Fibroblast of skin of right quadriceps (primary cell): ENCODE measurements at regions not wholly inside any gene's neighbourhood (a gene's known extent, or its start where the extent isn't known, plus 50 kb on each side); places are given as distances from the start of the nearest gene placed in this dataset.

Source experiments
- DNase-seq: peaks from one replicate; pipeline ENCODE4 v3.0.0-alpha.2; 2013

- no peak for DNase-seq
Measured at GRCh38 chr20:42020316-42020715, 402.1 kb upstream of the CHD6 start.

DNA sequence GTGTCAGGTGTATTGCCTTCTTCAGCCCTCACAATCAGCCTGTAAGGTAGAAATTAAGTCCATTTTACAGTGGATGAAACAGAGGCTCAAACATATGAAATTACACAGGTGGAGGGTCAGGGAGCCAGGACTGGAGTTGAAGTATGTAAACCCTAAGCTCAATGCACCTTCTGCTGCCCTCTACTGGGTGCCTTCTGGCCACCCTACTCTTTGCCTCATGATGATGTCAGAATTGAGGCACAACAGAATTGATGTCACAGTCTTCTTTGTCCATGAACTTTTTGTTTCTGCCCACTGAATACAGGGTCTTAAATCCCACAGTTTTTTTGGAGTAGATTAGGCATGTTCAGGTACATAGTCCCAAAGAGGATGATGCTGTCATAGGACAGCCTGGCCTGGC, 400.8 kb upstream of the CHD6 start:
- DNase-seq = no peak

DNA sequence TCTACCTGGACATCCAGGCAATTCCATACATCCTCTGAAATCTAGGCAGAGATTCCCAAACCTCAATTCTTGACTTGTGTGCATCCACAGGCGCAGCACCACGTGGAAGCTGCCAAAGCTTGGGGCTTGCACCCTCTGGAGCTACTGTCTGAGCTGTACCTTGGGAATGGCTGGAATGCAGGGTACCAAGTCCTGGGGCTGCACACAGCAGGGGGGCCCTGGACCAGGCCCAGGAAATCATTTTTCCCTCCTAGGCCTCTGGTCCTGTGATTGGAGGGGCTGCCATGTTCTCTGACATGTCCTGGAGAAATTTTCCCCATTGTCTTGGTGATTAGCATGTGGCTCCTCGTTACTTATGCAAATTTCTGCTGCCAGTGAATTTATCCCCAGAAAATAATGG, 391.9 kb upstream of the CHD6 start:
- no peak for DNase-seq

GRCh38 chr20:42007251-42007650, 389.1 kb upstream of the CHD6 start:
- no peak for DNase-seq

- DNase-seq = no peak
Measured at GRCh38 chr20:42005211-42005610, 387.0 kb upstream of the CHD6 start.

DNA sequence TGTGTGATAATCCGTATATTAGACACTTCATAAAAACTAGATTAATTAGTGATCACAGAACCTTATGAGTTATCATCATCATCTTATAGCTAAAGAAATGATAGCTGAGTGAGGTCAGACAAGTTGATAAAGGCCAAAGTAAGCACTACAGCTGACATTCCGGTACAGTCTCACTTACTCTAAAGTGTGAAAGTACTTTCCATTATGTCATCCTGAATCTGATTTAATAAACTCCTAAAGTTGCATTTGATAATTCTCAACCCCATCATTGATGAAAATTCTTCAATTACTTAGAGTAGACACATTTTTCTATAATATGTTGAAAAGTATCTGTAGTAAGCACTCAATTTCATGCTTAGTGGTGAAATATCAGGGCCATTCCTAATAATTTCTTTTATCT, 385.2 kb upstream of the CHD6 start:
- DNase-seq = no peak

DNA sequence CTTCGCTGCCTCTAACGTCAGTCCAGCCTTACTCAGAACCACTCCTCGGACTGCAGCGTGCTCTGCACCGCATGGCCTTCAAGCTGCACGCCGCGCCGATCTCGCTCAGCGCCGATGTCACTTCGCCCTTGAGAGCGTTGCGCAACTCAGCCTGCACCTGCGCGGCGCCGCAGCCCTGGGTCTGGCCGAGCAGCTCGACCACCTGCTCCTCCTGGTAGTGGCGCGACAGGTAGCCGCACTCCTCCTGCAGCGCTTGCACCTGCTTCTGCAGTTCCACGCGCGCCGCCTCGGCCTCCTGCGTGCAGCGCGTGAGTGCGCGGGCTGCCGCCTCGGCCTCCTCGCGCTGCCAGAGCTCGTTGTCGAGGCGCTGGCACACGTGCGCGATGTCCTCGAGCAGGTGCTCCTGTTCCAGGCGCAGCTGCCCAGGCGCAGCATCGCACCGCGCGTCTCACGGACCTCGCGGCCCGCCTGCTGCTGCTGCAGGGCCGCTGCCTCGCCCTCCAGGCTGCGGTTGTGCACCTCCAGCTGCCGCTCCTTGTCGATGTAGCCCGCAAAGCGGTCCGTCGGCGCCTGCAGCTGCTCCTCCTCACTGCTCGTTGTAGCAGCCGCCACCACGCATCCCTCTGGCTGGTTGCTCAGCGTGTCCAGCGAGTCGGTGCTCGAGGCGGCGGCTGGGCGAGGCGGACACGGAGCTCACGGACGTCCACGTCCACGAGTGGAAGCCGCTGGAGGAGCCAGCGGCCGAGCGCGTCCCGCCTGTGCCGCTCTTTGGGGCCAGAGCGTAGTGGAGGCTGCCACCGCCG, 380.6 kb upstream of the CHD6 start:
- DNase-seq = no peak

DNA sequence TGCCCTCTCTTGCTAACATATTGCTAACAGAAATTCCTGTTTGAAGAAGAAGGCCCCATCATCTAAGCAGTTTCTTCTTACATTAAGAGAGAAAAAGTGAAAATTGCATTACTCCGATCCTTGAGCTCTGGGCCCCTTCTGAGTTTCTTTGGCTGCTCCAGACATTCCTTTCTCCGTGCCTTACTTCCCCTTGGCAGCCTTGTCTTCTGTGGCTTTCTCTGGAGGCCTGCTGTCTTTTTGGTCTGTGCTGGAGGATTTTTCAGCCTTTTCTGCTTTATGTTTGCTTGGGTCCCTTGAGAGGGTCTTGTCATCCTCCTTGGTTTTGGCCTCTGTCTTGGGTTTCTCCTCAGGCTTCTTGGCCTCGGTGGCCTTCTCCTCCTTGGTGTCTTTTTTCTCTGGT, 378.8 kb upstream of the CHD6 start:
- no peak for DNase-seq

- no peak for DNase-seq
Measured at GRCh38 chr20:41992481-41992880, 374.3 kb upstream of the CHD6 start.

DNA sequence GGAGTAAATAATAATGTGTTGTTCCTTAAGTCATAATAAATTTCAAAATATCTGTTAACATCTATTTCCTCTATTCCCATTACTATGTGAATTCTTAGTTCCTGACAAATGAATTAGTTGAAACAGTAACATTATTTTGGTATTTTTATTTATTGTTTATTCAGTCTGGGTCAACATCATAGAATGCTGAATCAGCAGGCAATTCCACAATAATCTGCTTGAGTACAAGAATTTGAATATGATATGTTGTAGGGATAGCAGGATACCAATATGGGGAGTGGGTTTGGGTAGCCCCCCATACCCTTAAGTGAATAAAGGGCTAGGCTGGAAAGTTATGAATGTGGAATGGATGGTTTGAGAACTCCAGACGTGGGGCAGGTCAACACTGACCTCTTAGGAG, 373.2 kb upstream of the CHD6 start:
- DNase-seq = no peak

- no peak for DNase-seq
Measured at GRCh38 chr20:41989935-41990635, 371.9 kb upstream of the CHD6 start.

DNA sequence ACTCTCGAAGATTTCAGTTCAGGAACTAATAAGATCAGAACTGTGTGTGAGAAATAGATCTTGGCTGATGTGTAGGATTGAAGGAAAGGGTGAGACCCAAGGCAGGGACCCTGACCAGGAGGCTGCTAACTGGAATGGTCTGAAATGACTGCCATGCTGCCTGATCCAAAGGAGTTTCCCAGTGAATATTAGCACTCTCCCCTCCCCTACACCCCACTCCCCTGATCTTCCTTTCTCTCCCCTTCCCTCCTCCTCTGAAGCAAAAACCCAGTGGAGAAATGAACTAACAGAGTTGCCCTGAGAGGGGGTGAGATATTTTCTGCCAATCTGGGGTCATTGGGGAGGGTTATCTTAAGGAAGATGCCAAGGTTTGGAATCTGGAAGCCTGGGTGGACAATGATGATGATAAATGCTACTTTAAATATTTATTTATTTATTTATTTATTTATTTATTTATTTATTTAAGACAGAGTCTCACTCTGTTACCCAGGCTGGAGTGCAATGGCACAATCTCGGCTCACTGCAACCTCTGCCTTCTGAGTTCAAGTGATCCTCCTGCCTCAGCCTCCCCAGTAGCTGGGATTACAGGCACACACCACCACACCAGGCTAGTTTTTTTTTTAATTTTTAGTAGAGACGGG, 371.0 kb upstream of the CHD6 start:
- no peak for DNase-seq

DNA sequence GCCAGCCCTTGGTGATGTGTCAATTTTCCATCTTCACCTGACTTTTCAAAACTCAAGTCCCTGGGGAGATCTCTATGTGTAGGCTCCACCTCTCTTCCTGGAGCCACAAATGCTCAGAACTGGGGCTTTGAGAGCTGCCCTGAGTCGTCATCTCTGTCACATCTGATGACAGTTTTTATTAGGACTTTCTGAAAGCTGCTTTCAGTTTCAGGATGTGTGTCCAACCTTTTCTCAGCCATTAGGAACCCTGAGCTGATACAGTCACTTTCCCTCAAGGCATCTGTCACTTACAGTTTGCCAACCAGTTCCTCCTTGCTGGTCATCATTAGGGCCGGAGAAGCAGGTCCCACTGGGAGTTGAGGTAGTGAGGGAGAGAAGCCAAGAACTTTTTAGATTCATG, 365.9 kb upstream of the CHD6 start:
- no peak for DNase-seq

DNA sequence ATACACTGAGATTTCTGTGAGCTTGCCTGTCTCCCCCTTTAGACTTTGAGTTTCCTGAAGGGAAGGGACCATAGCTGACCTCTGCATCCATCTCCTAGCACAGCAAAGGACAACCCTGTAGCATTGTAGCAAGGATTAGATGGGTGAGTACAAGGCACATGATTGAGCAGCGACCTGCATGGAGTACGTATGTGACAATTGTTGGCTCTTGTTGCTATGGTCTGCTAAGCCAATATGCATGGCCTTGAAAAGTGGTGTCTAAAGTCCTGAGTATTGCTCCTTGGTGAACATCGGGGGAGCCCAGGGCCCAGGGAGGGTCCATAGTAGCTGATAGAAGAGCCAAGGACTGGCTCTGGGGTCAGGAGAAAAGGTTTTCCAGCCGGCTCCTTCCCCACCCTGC, 365.0 kb upstream of the CHD6 start:
- no peak for DNase-seq

DNA sequence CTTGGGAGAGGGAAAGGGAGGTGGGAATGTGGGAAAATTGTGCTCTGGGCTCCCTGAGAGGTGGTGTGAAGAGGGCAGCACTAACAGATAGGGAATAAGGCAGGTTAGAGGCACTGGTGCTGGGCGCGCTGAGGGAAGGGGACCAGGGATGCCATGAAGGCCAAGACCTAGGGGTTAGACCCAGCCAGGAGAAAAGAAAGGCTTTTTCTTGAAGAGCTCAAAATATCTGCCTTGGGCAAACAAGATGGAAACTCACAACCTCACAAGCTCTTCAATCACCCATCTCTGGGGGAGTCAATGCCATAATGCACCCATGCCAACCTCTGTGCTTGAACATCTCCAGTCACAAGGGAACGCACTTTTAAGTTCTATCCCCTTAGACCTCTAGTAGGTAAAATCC, 363.6 kb upstream of the CHD6 start:
- DNase-seq = no peak

GRCh38 chr20:41978875-41979274, 360.7 kb upstream of the CHD6 start:
- DNase-seq = no peak

DNA sequence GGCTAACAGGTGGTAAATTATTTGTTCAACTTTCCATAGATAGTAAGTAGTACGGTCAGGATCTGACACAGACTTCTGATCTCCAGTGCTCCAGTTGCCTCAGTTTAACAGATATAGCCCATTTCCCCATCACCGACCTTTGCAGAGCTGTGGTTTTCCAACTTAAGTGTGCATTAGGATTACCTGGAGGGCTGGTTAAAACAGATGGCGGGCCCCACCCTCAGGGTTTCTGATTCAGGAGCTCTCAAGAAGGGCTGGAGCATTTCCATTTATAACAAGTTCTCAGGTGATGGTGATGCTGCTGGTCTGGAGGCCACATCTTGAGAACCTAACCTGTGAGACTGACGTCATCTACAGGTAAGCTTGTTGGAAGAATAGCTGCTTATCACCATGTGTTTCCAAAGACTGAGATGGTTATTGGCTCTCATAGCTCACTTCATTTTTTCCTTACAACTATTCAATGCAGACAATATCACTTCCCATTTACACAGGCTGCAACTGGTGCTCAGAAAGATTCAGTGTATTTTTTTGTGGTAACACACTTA, 360.1 kb upstream of the CHD6 start:
- DNase-seq = no peak

DNA sequence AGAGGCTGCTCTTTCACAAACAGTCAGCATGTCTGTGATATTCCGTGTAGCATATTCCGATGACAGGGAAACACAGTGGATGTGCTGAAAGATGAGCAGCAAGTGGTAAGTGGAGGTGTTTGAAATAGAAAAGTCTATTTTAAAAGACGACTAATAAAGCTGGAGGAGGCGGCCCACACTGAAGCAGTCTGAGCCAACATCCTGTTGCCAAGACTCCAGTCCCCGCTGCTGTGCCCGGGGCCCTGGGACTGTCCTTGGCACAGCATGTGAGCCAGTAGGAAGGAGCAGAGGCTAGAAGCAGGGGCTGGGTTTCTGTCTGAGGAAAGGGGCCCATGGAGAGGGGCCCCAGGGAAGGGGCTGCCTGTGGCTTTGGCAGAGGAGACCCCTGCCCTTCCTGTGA, 351.5 kb upstream of the CHD6 start:
- DNase-seq = no peak

DNA sequence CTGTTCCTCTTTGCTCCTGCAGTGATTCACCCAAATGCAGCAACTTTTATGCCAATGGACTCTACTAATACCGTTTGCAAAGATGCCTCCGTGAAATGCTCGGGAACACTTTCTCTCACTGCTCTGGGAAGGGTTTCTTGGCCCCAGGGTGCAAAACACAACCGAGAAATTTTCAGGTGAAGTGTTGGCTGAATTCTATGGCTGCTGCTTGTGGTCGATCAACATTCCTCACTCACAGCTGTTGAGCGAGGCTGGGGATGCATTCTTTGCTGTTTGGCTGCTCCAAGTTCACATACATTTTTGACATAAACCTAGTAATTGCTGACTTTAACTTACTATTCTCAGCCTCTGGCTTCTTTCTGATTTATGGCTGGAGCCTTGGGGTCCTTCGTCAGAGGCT, 342.0 kb upstream of the CHD6 start:
- DNase-seq = no peak

- DNase-seq = no peak
Measured at GRCh38 chr20:41958391-41958790, 340.2 kb upstream of the CHD6 start.

- DNase-seq = no peak
Measured at GRCh38 chr20:41956338-41957074, 338.3 kb upstream of the CHD6 start.

- DNase-seq = no peak
Measured at GRCh38 chr20:41952166-41952565, 334.0 kb upstream of the CHD6 start.

- DNase-seq = no peak
Measured at GRCh38 chr20:41951615-41952014, 333.4 kb upstream of the CHD6 start.
